GM12878 (cell line): ENCODE measurements at regions not wholly inside any gene's neighbourhood (a gene's known extent, or its start where the extent isn't known, plus 50 kb on each side); places are given as distances from the start of the nearest gene placed in this dataset.

Experiments used
- ATAC-seq: fragments of 200-7000 bp; cut with Tn5 transposase; 3 replicates; pipeline ENCODE4 v1.9.1; 2020; ENCODE audit warnings: mild to moderate bottlenecking, moderate library complexity
- BruUV-seq: library from RNA; stranded (reverse); fragments of 400-500 nt; replicated peaks from 2 replicates; lab custom pipeline; 2021; lab: Mats Ljungman, UMichigan
- CTCF ChIA-PET: fragments of 300-600 bp; sonication (Branson Sonifier 250); formaldehyde crosslinking; extraction: SDS; loops from one replicate; lab custom pipeline; 2021; ENCODE audit warnings: inconsistent platforms; lab: Yijun Ruan, JAX
- POLR2A ChIA-PET: fragments of 350-600 bp; formaldehyde crosslinking; extraction: SDS; loops from one replicate; lab custom pipeline; 2021; ENCODE audit warnings: inconsistent platforms; lab: Charles Lee
- RAD21 ChIA-PET: fragments of 300-600 bp; sonication (Branson Sonifier 250); formaldehyde crosslinking; loops from one replicate; lab custom pipeline; 2023; ENCODE audit warnings: antibody characterized with exemption; ENCODE audit not compliant: unreplicated experiment; lab: Charles Lee
- SMC1A ChIA-PET: fragments of 300-600 bp; sonication (Branson Sonifier 250); formaldehyde crosslinking; loops from one replicate; lab custom pipeline; 2023; ENCODE audit not compliant: unreplicated experiment, uncharacterized antibody; lab: Charles Lee
- DNase-seq: peaks from one replicate; pipeline ENCODE4 v3.0.0-alpha.2; 2011; ENCODE audit warnings: low read depth, low spot score
- FAIRE-seq: peaks from 3 replicates; lab custom pipeline; 2011; peaks lifted over from hg19 to GRCh38; lab: Jason Lieb, UNC
- H2AFZ ChIP-seq: 2 replicates; pipeline ENCODE4 v1.6.0; 2011; ENCODE audit warnings: low read depth, low read length, control low read depth; ENCODE audit not compliant: control insufficient read depth
- H3K27ac ChIP-seq: 2 replicates; pipeline ENCODE4 v1.5.1; 2011; ENCODE audit warnings: control low read depth; ENCODE audit not compliant: control insufficient read depth, insufficient read depth
- H3K27me3 ChIP-seq, 2 experiments: replicated peaks in 1 of 2; 2 replicates each; pipeline versions ENCODE4 v1.6.0 to v1.6.1; 2011; ENCODE audit warnings: low read length in 1 of 2; ENCODE audit not compliant: control insufficient read depth in 2 of 2, insufficient read depth in 2 of 2
- H3K36me3 ChIP-seq, 2 experiments: 2 replicates each; pipeline ENCODE4 v1.5.1; 2011; ENCODE audit warnings: low read length in 1 of 2; ENCODE audit not compliant: control insufficient read depth in 2 of 2, insufficient read depth in 2 of 2
- H3K4me1 ChIP-seq: 2 replicates; pipeline ENCODE4 v1.6.1; 2011; ENCODE audit warnings: mild to moderate bottlenecking, low read length, moderate library complexity, mixed read lengths; ENCODE audit not compliant: control insufficient read depth, insufficient read depth
- H3K4me2 ChIP-seq: 2 replicates; pipeline ENCODE4 v1.6.0; 2011; ENCODE audit warnings: control low read depth; ENCODE audit not compliant: control insufficient read depth, insufficient read depth
- H3K4me3 ChIP-seq: fragments of 200-600 bp; sonication (generic); 2 replicates; pipeline ENCODE4 v1.5.1; 2016
- H3K79me2 ChIP-seq: 2 replicates; pipeline ENCODE4 v1.6.0; 2011; ENCODE audit warnings: low read length; ENCODE audit not compliant: control insufficient read depth, insufficient read depth
- H3K9ac ChIP-seq: 2 replicates; pipeline ENCODE4 v1.8.0; 2011; ENCODE audit warnings: low read length, control low read depth, mixed read lengths; ENCODE audit not compliant: control insufficient read depth, insufficient read depth
- H3K9me3 ChIP-seq: replicated peaks from 3 replicates; pipeline ENCODE4 v1.5.1; 2011; ENCODE audit warnings: mild to moderate bottlenecking, low read length; ENCODE audit not compliant: control insufficient read depth, insufficient read depth
- H4K20me1 ChIP-seq: 2 replicates; pipeline ENCODE4 v1.6.0; 2011; ENCODE audit not compliant: control insufficient read depth, insufficient read depth
- CHD2 ChIP-seq: IDR thresholded peaks from 2 replicates; pipeline ENCODE4 v1.6.1; 2011; ENCODE audit warnings: low read depth, low read length, improper control_type of control experiment, borderline replicate concordance
- IKZF1 ChIP-seq: fragments of 450-650 bp; conservative IDR thresholded peaks from 2 replicates; pipeline ENCODE4 v1.6.1; 2017; ENCODE audit warnings: antibody characterized with exemption, mild to moderate bottlenecking
- IRF3 ChIP-seq: fragments of 450-650 bp; IDR thresholded peaks from 2 replicates; pipeline ENCODE4 v1.6.1; 2014; ENCODE audit warnings: mild to moderate bottlenecking
- NKRF ChIP-seq: fragments of 450-650 bp; conservative IDR thresholded peaks from 2 replicates; pipeline ENCODE4 v1.6.1; 2017; ENCODE audit warnings: mild to moderate bottlenecking, moderate library complexity
- NR2C2 ChIP-seq: IDR thresholded peaks from 2 replicates; pipeline ENCODE4 v1.6.1; 2011; ENCODE audit warnings: borderline replicate concordance, low read depth; ENCODE audit not compliant: control insufficient read depth, insufficient read length
- SMC3 ChIP-seq: IDR thresholded peaks from 2 replicates; pipeline ENCODE4 v1.6.1; 2011; ENCODE audit warnings: low read length, improper control_type of control experiment, borderline replicate concordance
- YBX1 ChIP-seq: fragments of 450-650 bp; IDR thresholded peaks from 2 replicates; pipeline ENCODE4 v1.6.1; 2016; ENCODE audit warnings: antibody characterized with exemption
- ZNF384 ChIP-seq: IDR thresholded peaks from 2 replicates; pipeline ENCODE4 v1.6.1; 2012; ENCODE audit warnings: low read depth, mild to moderate bottlenecking, low read length, improper control_type of control experiment, borderline replicate concordance
- WGBS: methylation state at CpG from one replicate; pipeline ENCODE4 v1.1.6; 2016; ENCODE audit warnings: low lambda C conversion rate; ENCODE audit not compliant: insufficient replicate concordance, insufficient coverage; ENCODE audit errors: missing lambda C conversion rate; 5-methylcytosine and 5-hydroxymethylcytosine counted together
- in situ Hi-C: fragments of 300-500 bp; cut with MboI; formaldehyde crosslinking; loops from 9 replicates; pipeline ENCODE4 v1.14.3; 2018; ENCODE audit warnings: mixed read lengths
- intact Hi-C: fragments of 100-400 bp; cut with micrococcal nuclease; formaldehyde crosslinking; loops from one replicate; pipeline ENCODE4 v1.14.2; 2022; ENCODE audit not compliant: unreplicated experiment
- TF ChIP-seq, protein P1 (sequence below): IDR thresholded peaks from 2 replicates; pipeline ENCODE4 v1.6.1; 2012; ENCODE audit warnings: low read length, inconsistent platforms

DNA sequence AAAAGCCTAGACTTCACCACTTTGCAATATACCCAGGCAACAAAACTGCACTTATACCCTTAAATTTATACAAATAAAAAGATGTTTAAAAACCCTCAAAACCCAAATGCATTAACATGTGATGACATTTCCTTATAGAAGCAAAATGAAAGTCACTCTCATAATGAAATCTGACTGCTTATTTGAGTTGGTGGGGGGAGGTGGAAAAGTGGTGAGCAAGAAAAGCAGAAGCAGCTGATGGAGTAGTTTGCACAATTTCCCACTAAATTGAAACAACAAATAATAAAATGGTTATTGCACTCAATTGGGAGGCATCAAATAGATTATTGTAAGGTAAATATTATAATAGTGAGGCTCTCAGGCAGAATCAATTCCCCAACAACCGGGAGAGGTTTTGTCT lies 54.0 kb upstream of the GADL1 start:
- no peak overlapping the region for H3K4me3 ChIP-seq
- no TSS peak for BruUV-seq
- H3K9ac ChIP-seq: no peak overlapping the region
- no peaks in the 10 kb centered on the region for H3K79me2 ChIP-seq
- H3K36me3 ChIP-seq: no peaks in the 10 kb centered on the region
- 0% methylated on average over 1 of the region's 1 CpG for WGBS
- no peaks in the 10 kb centered on the region; a peak in 1 of 4 replicates for H3K27me3 ChIP-seq
- in situ Hi-C loops: no loop called here
- H3K4me2 ChIP-seq: no peak overlapping the region
- no peak overlapping the region for H2AFZ ChIP-seq
- no peaks in the 10 kb centered on the region for H4K20me1 ChIP-seq
- no peak overlapping the region for H3K27ac ChIP-seq
- ATAC-seq (no peak), DNase-seq (no peak), FAIRE-seq (no peak)
- H3K9me3 ChIP-seq: no peaks in the 10 kb centered on the region; the same call in 2 of the 3 replicates
- intact Hi-C loops: no loop called here
- TF ChIP-seq SMC3: no peak
- TF ChIP-seq IKZF1: no peak
- no peak for TF ChIP-seq NR2C2
- TF ChIP-seq IRF3: no peak
- TF ChIP-seq ZNF384: no peak
- TF ChIP-seq YBX1: no peak
- TF ChIP-seq, protein P1, sequence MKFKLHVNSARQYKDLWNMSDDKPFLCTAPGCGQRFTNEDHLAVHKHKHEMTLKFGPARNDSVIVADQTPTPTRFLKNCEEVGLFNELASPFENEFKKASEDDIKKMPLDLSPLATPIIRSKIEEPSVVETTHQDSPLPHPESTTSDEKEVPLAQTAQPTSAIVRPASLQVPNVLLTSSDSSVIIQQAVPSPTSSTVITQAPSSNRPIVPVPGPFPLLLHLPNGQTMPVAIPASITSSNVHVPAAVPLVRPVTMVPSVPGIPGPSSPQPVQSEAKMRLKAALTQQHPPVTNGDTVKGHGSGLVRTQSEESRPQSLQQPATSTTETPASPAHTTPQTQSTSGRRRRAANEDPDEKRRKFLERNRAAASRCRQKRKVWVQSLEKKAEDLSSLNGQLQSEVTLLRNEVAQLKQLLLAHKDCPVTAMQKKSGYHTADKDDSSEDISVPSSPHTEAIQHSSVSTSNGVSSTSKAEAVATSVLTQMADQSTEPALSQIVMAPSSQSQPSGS: no peak
- TF ChIP-seq NKRF: no peak
- no peak for TF ChIP-seq CHD2
- no peaks in the 10 kb centered on the region for H3K4me1 ChIP-seq
- CTCF ChIA-PET: interaction anchor here (1.5 kb wide), 1 partner anchor 20 kb away, joined by 3 read pairs; no protein-coding TSS in a partner anchor
- RAD21 ChIA-PET: no interaction called here
- SMC1A ChIA-PET: no interaction called here
- POLR2A ChIA-PET: no interaction called here
